ENCODE measurements at regions not wholly inside any gene's neighbourhood (a gene's known extent, or its start where the extent isn't known, plus 50 kb on each side); places are given as distances from the start of the nearest gene placed in this dataset.

GRCh38 chr2:139876321-139876720 lies 1096.1 kb upstream of the NXPH2 start:
- no peak for TF ChIP-seq CTCF (conservative IDR thresholded peaks at IDR 0.05)
- no peak for TF ChIP-seq ZFX (IDR thresholded peaks at IDR 0.05)
